GM21717 (cell line): ENCODE measurements at regions not wholly inside any gene's neighbourhood (a gene's known extent, or its start where the extent isn't known, plus 50 kb on each side); places are given as distances from the start of the nearest gene placed in this dataset.

Source experiments
- ATAC-seq: cut with Tn5 transposase; IDR thresholded peaks from one replicate; pipeline ENCODE4 v1.9.1; 2021; ENCODE audit warnings: mild to moderate bottlenecking, moderate library complexity; ENCODE audit not compliant: unreplicated experiment

DNA sequence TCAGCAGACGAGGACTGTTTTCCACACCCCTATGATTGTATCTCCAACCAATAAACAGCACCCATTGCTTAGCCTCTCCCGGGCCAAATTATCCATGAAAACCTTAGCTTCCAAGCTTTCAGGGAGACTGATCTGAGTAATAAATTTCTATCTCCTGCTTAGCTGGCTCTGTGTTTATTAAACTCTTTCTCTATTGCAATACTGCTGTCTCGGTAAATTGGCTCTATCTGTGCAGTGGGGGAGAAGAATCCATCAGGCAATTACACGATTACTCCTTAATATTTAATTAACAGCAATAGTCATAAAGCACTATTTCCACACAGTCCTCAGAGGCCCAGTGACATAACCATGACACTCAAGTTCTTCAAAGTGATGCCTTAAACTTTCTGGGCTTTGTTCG lies 1122.8 kb downstream of the TYW1 start:
- no peak for ATAC-seq

GRCh38 chr7:68121056-68121455 lies 1124.4 kb downstream of the TYW1 start:
- no peak for ATAC-seq

GRCh38 chr7:68121655-68122054 lies 1125.0 kb downstream of the TYW1 start:
- no peak for ATAC-seq

DNA sequence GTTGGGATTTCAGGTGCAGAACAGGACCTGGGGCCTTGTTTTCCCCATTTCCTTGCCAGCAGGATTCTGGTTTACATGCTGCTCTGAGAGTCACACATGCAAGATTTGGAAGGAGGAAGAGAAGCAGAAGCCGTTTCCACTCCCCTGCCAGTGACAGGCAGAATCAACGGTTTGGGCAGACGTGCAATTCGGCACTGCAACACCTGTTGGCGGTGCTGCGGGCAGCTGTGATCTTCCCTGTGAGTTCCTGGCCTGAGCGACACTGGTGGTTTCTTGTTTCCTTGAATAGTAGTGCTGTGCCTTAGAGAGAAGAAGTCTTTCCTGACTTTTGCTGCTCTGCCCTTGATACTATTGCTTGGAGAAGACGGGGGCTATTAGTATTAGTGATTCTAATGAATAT lies 1126.2 kb downstream of the TYW1 start:
- no peak for ATAC-seq

GRCh38 chr7:68125168-68125567 lies 1128.5 kb downstream of the TYW1 start:
- no peak for ATAC-seq

GRCh38 chr7:68133045-68133444 lies 1136.4 kb downstream of the TYW1 start:
- ATAC-seq: no peak

DNA sequence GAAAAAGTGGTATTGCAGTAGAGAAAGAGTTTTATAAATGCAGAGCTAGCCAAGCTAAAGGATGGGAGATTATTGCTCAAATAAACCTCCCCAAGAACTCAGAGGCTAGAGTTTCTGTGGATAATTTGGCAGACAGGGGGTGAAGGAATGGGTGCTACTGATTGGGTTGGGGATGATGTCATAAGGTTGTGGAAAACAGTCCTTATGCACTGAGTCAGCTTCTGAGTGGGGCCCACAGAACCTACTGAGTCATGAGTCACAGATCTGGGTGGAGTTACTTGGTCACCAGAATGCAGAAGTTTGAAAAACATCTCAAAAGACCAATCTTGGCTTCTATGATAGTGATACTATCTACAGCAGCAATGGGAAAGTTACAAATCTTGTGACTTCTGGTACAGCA lies 1146.7 kb downstream of the TYW1 start:
- ATAC-seq: no peak

DNA sequence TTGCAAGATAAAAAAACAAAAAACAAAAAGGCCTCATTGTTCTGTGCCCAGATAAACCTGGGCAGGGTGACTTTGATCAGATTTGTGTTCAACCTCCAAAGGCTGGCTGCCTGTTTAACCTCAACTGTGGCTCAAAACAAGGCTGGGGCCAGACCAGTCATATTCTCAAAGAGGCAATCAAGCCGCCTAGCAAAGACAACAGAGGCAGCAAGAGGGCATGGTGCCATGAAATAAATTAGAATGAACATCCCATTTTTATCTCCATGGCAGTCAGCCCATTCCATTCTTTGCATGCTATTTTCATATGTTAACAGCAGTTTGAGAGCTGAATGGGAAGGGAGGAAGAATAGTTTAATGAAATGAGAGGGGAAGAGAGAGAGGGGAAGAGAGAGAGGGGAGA lies 1150.3 kb downstream of the TYW1 start:
- ATAC-seq: no peak

DNA sequence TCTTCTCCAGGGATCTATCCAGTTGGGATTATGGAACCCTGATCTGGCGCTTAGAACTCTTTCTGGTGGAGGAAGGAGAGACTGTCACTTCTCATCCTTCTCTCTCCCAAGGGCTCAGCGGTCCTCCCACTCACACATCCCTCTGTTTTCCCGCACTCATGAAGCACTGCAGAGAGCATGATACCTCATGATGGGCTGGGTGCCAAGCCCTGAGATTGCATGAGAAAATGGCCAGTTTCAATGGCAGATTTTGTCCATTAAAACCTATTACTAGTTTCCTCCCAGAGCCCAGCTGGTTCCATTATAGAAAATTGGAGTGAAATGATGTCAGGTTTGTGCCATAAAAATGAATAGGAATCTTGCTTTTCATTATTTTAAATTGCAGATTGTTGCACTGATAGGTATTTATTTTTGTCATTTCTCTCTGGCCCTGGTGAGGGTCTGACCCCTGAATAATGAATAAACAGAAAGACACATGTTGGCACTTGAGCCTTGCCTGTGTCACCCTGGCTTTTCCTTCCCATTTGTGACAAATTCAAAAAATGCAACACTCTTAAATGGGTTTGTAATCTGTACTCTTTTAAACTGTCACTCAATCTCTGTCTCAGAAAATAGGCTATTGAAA lies 1151.1 kb downstream of the TYW1 start:
- no peak for ATAC-seq

DNA sequence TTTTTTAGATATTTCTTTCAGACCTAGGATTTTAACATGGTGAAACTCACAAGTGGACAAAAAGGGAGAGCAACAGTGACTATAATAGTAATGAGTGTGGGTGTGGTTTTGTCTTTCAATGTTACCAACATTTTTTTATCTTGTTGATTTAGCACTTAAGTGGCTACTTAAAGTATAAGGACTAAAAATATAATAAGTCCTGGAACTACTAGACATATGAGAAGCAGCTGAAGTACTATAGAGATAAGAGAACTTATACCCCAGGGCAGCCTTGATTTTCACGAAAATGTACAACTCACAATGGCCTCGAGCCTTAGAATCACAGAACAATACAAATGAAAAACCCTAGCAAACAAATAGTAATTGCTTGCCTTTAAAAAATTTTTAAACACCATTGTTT lies 1151.8 kb downstream of the TYW1 start:
- no peak for ATAC-seq

DNA sequence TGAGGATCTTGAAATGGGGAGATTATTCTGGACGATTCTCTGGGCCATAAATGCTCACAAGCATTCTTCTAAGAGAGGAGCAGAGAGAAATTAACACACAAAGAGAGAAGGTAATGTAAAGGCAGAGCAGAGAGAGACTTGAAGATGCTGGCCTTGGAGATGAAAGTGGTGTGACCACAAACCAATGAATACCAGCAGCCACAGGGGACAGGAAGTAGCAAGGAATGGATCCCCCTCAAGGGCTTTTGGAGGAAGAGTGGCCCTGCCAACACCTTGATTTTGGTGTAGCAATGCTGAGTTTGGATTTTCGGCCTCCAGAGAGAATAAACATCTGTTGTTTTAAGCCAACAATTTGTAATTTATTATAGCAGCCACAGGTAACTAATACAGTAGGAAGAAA lies 1155.6 kb downstream of the TYW1 start:
- ATAC-seq: no peak

DNA sequence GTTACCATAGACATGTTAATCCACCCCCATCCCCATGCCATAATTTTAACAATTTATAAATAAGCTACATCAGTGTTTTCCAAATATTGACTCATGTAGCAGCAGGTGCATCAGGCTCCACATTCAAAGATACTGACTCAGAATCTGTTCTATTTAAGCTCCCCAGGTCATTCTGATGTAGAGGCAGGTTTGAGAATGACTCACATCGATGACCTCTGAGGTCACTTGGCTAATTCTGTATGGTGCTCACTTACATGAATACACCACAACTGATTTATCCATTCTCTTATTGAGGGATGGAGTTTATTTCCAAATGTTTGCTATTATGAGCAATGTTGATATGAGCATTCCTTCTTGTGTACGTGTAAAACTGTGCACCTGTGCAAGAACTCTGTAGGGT lies 1159.0 kb downstream of the TYW1 start:
- no peak for ATAC-seq

GRCh38 chr7:68158686-68159295 lies 1162.2 kb downstream of the TYW1 start:
- no peak for ATAC-seq

GRCh38 chr7:68162712-68163111 lies 1166.1 kb downstream of the TYW1 start:
- no peak for ATAC-seq

DNA sequence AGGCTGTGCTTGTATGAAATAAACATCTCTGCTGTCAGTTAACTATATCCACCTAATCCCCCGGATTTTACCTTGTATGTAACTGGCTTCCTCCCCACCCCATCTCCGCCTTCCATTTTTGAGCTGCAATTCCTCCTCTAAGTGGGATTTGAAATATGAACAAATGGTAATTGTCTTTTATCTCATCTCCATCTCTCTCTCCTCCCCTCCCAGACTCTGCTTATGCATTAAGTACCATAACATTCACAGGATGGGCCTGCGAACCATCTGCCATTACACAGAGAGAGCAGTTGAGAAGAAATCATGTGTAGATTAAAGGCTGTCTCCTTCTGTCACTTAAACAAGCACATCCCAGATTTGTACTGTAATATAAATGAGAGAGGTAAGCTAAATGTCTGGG lies 1169.9 kb downstream of the TYW1 start:
- ATAC-seq: no peak

- ATAC-seq: no peak
Measured at GRCh38 chr7:68173513-68173912, 1176.9 kb downstream of the TYW1 start.

GRCh38 chr7:68176974-68177373 lies 1180.3 kb downstream of the TYW1 start:
- ATAC-seq: no peak

- no peak for ATAC-seq
Measured at GRCh38 chr7:68180761-68181160, 1184.1 kb downstream of the TYW1 start.

- no peak for ATAC-seq
Measured at GRCh38 chr7:68183176-68183575, 1186.5 kb downstream of the TYW1 start.

DNA sequence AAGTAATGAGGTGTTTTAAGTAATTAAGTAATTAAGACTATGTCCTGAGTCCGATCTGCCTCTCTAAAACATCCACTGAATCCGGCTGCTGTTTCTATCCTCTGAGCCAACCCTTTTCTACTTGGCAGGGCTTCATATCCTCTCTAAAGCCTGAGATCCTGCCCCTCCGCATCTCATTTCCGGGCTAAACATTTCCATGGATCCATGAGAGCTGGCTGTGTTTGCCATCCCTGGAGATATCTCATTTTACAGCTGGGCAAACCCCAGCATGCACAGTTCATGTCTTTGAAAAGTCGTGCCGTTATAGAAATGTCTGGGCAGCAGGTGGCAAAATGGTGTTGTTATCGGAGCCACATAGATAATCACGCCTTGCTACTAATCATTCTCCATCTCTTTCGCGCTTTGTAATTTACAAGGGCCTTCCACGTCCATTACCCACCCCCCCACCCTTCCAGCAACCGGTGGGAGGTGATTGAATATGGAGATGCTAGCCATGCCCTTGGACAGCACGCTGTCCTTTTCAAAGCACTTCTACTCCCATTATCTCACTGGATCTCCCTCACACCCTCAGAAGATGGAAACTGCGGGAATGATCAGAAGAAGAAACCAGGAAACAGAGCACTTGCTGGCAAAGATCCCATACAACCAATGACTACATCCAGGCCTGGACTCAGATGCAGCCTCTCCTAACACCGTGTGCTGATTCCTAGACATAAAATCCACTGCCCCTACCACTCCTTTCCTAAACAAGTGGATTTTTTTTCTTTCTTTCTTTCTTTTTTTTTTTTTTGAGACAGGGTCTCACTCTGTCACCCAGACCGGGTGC lies 1189.2 kb downstream of the TYW1 start:
- ATAC-seq: no peak

DNA sequence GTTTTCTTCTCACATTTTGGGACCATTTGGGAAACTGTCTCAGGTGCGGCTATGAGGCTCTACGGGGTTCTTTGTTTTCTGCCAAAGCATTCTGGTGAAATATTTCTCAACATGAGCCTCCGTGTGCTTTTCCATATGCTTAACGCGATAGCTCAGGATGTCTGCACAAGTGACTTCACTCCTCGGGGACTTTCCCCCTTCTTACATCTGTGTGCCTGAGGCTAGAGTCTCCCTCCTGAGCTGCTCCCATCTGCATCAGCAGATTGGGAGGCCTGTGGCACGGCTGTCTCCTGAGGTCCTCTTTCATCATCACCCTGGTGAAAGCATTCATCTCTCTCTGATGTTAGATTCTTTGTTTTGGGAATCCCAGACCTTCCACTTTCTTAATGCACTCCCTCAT lies 1190.9 kb downstream of the TYW1 start:
- no peak for ATAC-seq

DNA sequence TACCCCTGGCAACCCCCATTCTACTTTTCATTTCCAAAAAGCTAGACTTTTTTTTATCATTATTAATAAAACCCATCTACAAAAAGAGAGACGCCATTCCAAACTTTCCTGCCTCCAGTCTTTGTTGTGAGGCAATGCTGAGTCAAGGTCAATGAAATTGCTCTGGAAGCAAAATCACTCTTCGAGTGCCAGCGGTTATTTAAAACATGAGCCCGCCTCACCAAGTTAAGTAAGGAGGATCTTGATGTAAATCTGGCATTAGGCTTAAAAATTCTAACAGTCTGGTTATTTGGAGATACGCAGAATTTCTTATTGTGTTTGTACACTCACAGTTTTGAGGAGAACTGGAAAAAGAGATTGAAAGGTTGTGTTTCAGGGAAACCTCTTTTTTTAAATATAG lies 1196.3 kb downstream of the TYW1 start:
- ATAC-seq: no peak
